ENCODE measurements at regions not wholly inside any gene's neighbourhood (a gene's known extent, or its start where the extent isn't known, plus 50 kb on each side); places are given as distances from the start of the nearest gene placed in this dataset.

- Histone ChIP-seq H3K36me3 (ENCODE audit: insufficient read depth, low read length) (no peaks in the 10 kb centered on the region), H2AFZ (ENCODE audit: low read depth, low read length) (no peak overlapping the region), H3K4me3 (ENCODE audit: low read length) (no peak overlapping the region), H3K27me3 (ENCODE audit: insufficient read depth, low read length) (no peaks in the 10 kb centered on the region), H3K4me1 (ENCODE audit: insufficient read depth, low read length) (peaks cover 4% of the 10 kb centered on the region), H3K9me3 (ENCODE audit: low read length) (no peaks in the 10 kb centered on the region)
These were observed 158.0 kb upstream of the PROX1 start for GRCh38 chr1:213829780-213830179.

GRCh38 chr1:213830371-213830770, 157.4 kb upstream of the PROX1 start:
- Histone ChIP-seq H3K4me3 (ENCODE audit: low read length) (no peak overlapping the region), H3K9me3 (ENCODE audit: low read length) (no peaks in the 10 kb centered on the region), H3K4me1 (ENCODE audit: insufficient read depth, low read length) (peaks cover 4% of the 10 kb centered on the region), H3K36me3 (ENCODE audit: insufficient read depth, low read length) (no peaks in the 10 kb centered on the region), H3K27me3 (ENCODE audit: insufficient read depth, low read length) (no peaks in the 10 kb centered on the region), H2AFZ (ENCODE audit: low read depth, low read length) (no peak overlapping the region)

GRCh38 chr1:213840575-213840974, 147.2 kb upstream of the PROX1 start:
- Histone ChIP-seq H3K4me1 (ENCODE audit: insufficient read depth, low read length) (no peaks in the 10 kb centered on the region), H3K27me3 (ENCODE audit: insufficient read depth, low read length) (peaks cover 3% of the 10 kb centered on the region), H3K36me3 (ENCODE audit: insufficient read depth, low read length) (no peaks in the 10 kb centered on the region), H3K9me3 (ENCODE audit: low read length) (no peaks in the 10 kb centered on the region), H2AFZ (ENCODE audit: low read depth, low read length) (no peak overlapping the region), H3K4me3 (ENCODE audit: low read length) (no peak overlapping the region)

GRCh38 chr1:213844632-213845031, 143.1 kb upstream of the PROX1 start:
- Histone ChIP-seq H3K36me3 (ENCODE audit: insufficient read depth, low read length) (no peaks in the 10 kb centered on the region), H3K27me3 (ENCODE audit: insufficient read depth, low read length) (peaks cover 3% of the 10 kb centered on the region), H2AFZ (ENCODE audit: low read depth, low read length) (no peak overlapping the region), H3K4me3 (ENCODE audit: low read length) (no peak overlapping the region), H3K4me1 (ENCODE audit: insufficient read depth, low read length) (no peaks in the 10 kb centered on the region), H3K9me3 (ENCODE audit: low read length) (no peaks in the 10 kb centered on the region)

GRCh38 chr1:213852107-213852506, 135.7 kb upstream of the PROX1 start:
- peaks cover 7% of the 10 kb centered on the region for H3K27me3 ChIP-seq (ENCODE audit: insufficient read depth, low read length)
- no peak overlapping the region for H2AFZ ChIP-seq (ENCODE audit: low read depth, low read length)

GRCh38 chr1:213858581-213858980, 129.2 kb upstream of the PROX1 start:
- H3K4me3 ChIP-seq (ENCODE audit: low read length) = no peak overlapping the region
- no peaks in the 10 kb centered on the region for H3K36me3 ChIP-seq (ENCODE audit: insufficient read depth, low read length)
- peaks cover 7% of the 10 kb centered on the region for H3K27me3 ChIP-seq (ENCODE audit: insufficient read depth, low read length)
- no peak overlapping the region for H2AFZ ChIP-seq (ENCODE audit: low read depth, low read length)
- H3K4me1 ChIP-seq (ENCODE audit: insufficient read depth, low read length) = no peaks in the 10 kb centered on the region
- no peaks in the 10 kb centered on the region for H3K9me3 ChIP-seq (ENCODE audit: low read length)

More at GRCh38 chr1:213852107-213852506, 135.7 kb upstream of the PROX1 start:
- Histone ChIP-seq H3K9me3 (ENCODE audit: low read length) (no peaks in the 10 kb centered on the region), H3K4me1 (ENCODE audit: insufficient read depth, low read length) (no peaks in the 10 kb centered on the region), H3K4me3 (ENCODE audit: low read length) (no peak overlapping the region), H3K36me3 (ENCODE audit: insufficient read depth, low read length) (no peaks in the 10 kb centered on the region)

- Histone ChIP-seq H3K4me1 (ENCODE audit: insufficient read depth, low read length) (no peaks in the 10 kb centered on the region), H3K4me3 (ENCODE audit: low read length) (no peak overlapping the region), H2AFZ (ENCODE audit: low read depth, low read length) (no peak overlapping the region), H3K9me3 (ENCODE audit: low read length) (no peaks in the 10 kb centered on the region), H3K27me3 (ENCODE audit: insufficient read depth, low read length) (no peaks in the 10 kb centered on the region), H3K36me3 (ENCODE audit: insufficient read depth, low read length) (no peaks in the 10 kb centered on the region)
These were observed 125.9 kb upstream of the PROX1 start for GRCh38 chr1:213861841-213862240.

- no peaks in the 10 kb centered on the region for H3K36me3 ChIP-seq (ENCODE audit: insufficient read depth, low read length)
These were observed 123.7 kb upstream of the PROX1 start for GRCh38 chr1:213864091-213864490.

GRCh38 chr1:213868482-213868881, 119.3 kb upstream of the PROX1 start:
- Histone ChIP-seq H3K4me1 (ENCODE audit: insufficient read depth, low read length) (no peaks in the 10 kb centered on the region), H3K9me3 (ENCODE audit: low read length) (no peaks in the 10 kb centered on the region), H3K27me3 (ENCODE audit: insufficient read depth, low read length) (no peaks in the 10 kb centered on the region), H2AFZ (ENCODE audit: low read depth, low read length) (no peak overlapping the region), H3K36me3 (ENCODE audit: insufficient read depth, low read length) (no peaks in the 10 kb centered on the region), H3K4me3 (ENCODE audit: low read length) (no peak overlapping the region)

More at GRCh38 chr1:213864091-213864490, 123.7 kb upstream of the PROX1 start:
- Histone ChIP-seq H3K27me3 (ENCODE audit: insufficient read depth, low read length) (no peaks in the 10 kb centered on the region), H2AFZ (ENCODE audit: low read depth, low read length) (no peak overlapping the region), H3K4me3 (ENCODE audit: low read length) (no peak overlapping the region), H3K4me1 (ENCODE audit: insufficient read depth, low read length) (no peaks in the 10 kb centered on the region), H3K9me3 (ENCODE audit: low read length) (no peaks in the 10 kb centered on the region)

GRCh38 chr1:213871179-213871578, 116.6 kb upstream of the PROX1 start:
- Histone ChIP-seq H3K27me3 (ENCODE audit: insufficient read depth, low read length) (no peaks in the 10 kb centered on the region), H3K4me3 (ENCODE audit: low read length) (no peak overlapping the region), H3K4me1 (ENCODE audit: insufficient read depth, low read length) (no peaks in the 10 kb centered on the region), H2AFZ (ENCODE audit: low read depth, low read length) (no peak overlapping the region), H3K9me3 (ENCODE audit: low read length) (no peaks in the 10 kb centered on the region), H3K36me3 (ENCODE audit: insufficient read depth, low read length) (no peaks in the 10 kb centered on the region)

GRCh38 chr1:213874789-213875188, 113.0 kb upstream of the PROX1 start:
- Histone ChIP-seq H3K9me3 (ENCODE audit: low read length) (no peaks in the 10 kb centered on the region), H3K36me3 (ENCODE audit: insufficient read depth, low read length) (no peaks in the 10 kb centered on the region), H2AFZ (ENCODE audit: low read depth, low read length) (no peak overlapping the region), H3K4me3 (ENCODE audit: low read length) (no peak overlapping the region), H3K4me1 (ENCODE audit: insufficient read depth, low read length) (no peaks in the 10 kb centered on the region), H3K27me3 (ENCODE audit: insufficient read depth, low read length) (no peaks in the 10 kb centered on the region)

- H3K4me1 ChIP-seq (ENCODE audit: insufficient read depth, low read length) = no peaks in the 10 kb centered on the region
- H3K36me3 ChIP-seq (ENCODE audit: insufficient read depth, low read length) = no peaks in the 10 kb centered on the region
- H3K9me3 ChIP-seq (ENCODE audit: low read length) = no peaks in the 10 kb centered on the region
- no peak overlapping the region for H3K4me3 ChIP-seq (ENCODE audit: low read length)
- no peaks in the 10 kb centered on the region for H3K27me3 ChIP-seq (ENCODE audit: insufficient read depth, low read length)
- H2AFZ ChIP-seq (ENCODE audit: low read depth, low read length) = no peak overlapping the region
These were observed 111.2 kb upstream of the PROX1 start for GRCh38 chr1:213876531-213876930.

- H3K9me3 ChIP-seq (ENCODE audit: low read length) = no peaks in the 10 kb centered on the region
- H3K27me3 ChIP-seq (ENCODE audit: insufficient read depth, low read length) = no peaks in the 10 kb centered on the region
- no peaks in the 10 kb centered on the region for H3K4me1 ChIP-seq (ENCODE audit: insufficient read depth, low read length)
- no peak overlapping the region for H2AFZ ChIP-seq (ENCODE audit: low read depth, low read length)
- H3K4me3 ChIP-seq (ENCODE audit: low read length) = no peak overlapping the region
- H3K36me3 ChIP-seq (ENCODE audit: insufficient read depth, low read length) = no peaks in the 10 kb centered on the region
These were observed 104.2 kb upstream of the PROX1 start for GRCh38 chr1:213883618-213884017.

- Histone ChIP-seq H3K4me3 (ENCODE audit: low read length) (no peak overlapping the region), H3K27me3 (ENCODE audit: insufficient read depth, low read length) (no peaks in the 10 kb centered on the region), H2AFZ (ENCODE audit: low read depth, low read length) (no peak overlapping the region), H3K4me1 (ENCODE audit: insufficient read depth, low read length) (no peaks in the 10 kb centered on the region), H3K9me3 (ENCODE audit: low read length) (no peaks in the 10 kb centered on the region), H3K36me3 (ENCODE audit: insufficient read depth, low read length) (no peaks in the 10 kb centered on the region)
These were observed 103.4 kb upstream of the PROX1 start for GRCh38 chr1:213884402-213884801.

Measured in neuron (in vitro differentiated cells).